Coronary artery (tissue), 2 donors: ENCODE measurements at regions not wholly inside any gene's neighbourhood (a gene's known extent, or its start where the extent isn't known, plus 50 kb on each side); places are given as distances from the start of the nearest gene placed in this dataset.

ENCODE experiments used
- DNase-seq: peaks from one replicate; pipeline ENCODE4 v3.0.0-alpha.2; 2017; ENCODE audit warnings: low spot score
- H3K27ac ChIP-seq, 2 donors: fragments of 200-600 bp; sonication (generic); one replicate each; pipeline ENCODE4 v1.5.1; 2016 to 2019
- H3K4me3 ChIP-seq: fragments of 200-600 bp; sonication (generic); 2 replicates; pipeline ENCODE4 v1.5.1; 2016; ENCODE audit warnings: mild to moderate bottlenecking, moderate library complexity
- TF ChIP-seq, protein P1 (sequence below): fragments of 200-600 bp; sonication (generic); IDR thresholded peaks from one replicate; pipeline ENCODE4 v1.5.1; 2019; ENCODE audit warnings: antibody characterized with exemption

GRCh38 chrX:42686296-42686695, 91.7 kb downstream of the PPP1R2C start:
- TF ChIP-seq, protein P1, sequence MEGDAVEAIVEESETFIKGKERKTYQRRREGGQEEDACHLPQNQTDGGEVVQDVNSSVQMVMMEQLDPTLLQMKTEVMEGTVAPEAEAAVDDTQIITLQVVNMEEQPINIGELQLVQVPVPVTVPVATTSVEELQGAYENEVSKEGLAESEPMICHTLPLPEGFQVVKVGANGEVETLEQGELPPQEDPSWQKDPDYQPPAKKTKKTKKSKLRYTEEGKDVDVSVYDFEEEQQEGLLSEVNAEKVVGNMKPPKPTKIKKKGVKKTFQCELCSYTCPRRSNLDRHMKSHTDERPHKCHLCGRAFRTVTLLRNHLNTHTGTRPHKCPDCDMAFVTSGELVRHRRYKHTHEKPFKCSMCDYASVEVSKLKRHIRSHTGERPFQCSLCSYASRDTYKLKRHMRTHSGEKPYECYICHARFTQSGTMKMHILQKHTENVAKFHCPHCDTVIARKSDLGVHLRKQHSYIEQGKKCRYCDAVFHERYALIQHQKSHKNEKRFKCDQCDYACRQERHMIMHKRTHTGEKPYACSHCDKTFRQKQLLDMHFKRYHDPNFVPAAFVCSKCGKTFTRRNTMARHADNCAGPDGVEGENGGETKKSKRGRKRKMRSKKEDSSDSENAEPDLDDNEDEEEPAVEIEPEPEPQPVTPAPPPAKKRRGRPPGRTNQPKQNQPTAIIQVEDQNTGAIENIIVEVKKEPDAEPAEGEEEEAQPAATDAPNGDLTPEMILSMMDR: no peak
- H3K27ac ChIP-seq: no peak overlapping the region

DNA sequence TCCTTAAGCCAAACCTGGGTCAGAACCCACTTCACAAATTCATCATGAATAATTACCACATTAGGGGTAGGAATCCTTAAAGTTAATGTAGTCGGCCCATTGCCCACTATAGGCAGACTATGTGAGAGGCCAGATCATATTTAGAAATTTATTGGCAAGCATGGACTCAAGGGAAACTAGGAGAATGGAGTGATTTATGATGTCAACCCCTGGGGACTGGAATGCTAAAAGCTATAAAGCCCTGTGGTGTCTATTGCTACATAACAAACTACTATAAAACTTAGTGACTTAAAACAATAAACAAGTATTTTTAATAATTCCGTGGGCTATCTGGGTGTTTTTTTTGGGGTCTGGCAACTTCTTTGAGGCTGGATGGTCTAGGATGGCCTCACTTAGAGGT, 93.9 kb downstream of the PPP1R2C start:
- no peak for DNase-seq
- H3K4me3 ChIP-seq: no peak overlapping the region
- H3K27ac ChIP-seq: no peak overlapping the region
- TF ChIP-seq, protein P1: no peak

More at GRCh38 chrX:42686296-42686695, 91.7 kb downstream of the PPP1R2C start:
- no peak overlapping the region for H3K4me3 ChIP-seq
- no peak for DNase-seq

- Histone ChIP-seq H3K4me3 (no peak overlapping the region), H3K27ac (no peak overlapping the region)
- DNase-seq: no peak
- TF ChIP-seq, protein P1: no peak
Observed at GRCh38 chrX:42680666-42681065, 97.3 kb downstream of the PPP1R2C start.

DNA sequence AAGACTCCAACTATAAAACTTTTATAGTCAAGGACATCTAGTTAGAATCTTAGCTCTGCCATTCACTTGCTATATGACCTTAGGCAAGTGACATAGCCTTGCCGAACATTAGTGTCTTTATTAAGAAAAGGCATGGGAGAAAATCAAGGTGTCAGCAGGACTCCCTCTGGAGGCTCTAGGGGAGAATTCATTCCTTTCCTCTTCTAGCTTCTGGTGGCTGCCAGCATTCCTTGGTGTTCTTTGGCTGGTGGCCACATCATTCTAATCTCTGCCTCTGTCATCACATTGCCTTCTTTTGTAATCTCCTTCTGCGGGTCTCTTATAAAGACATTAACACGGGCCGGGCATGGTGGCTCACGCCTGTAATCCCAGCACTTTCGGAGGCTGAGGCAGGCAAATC, 99.8 kb downstream of the PPP1R2C start:
- TF ChIP-seq, protein P1: no peak
- no peak overlapping the region for H3K4me3 ChIP-seq
- no peak for DNase-seq
- no peak overlapping the region for H3K27ac ChIP-seq

DNA sequence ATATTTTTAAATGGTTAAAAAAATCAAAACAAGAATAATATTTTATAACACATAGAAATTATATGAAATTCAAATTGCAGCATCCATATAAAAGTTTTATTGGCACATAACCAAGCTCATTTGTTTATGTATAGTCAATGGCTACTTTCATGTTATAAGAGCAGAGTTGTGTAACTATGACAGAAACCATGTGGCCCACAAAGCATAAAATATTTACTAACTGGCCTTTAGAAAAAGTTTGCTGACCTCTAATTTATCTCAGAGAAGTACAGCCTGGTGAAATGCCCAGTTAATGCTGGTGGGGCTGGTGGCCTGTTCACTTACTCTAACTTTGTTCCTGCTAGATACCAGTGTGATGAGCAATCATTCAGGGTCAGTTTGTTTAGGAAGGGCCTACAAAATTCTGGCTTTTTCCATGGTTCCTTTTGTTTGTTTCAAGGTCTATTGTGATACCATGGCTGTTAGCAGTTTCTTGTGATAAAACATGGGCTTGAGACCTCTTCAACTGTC, 104.6 kb downstream of the PPP1R2C start:
- no peak for DNase-seq
- TF ChIP-seq, protein P1: no peak
- H3K27ac ChIP-seq: no peak overlapping the region
- H3K4me3 ChIP-seq: no peak overlapping the region

DNA sequence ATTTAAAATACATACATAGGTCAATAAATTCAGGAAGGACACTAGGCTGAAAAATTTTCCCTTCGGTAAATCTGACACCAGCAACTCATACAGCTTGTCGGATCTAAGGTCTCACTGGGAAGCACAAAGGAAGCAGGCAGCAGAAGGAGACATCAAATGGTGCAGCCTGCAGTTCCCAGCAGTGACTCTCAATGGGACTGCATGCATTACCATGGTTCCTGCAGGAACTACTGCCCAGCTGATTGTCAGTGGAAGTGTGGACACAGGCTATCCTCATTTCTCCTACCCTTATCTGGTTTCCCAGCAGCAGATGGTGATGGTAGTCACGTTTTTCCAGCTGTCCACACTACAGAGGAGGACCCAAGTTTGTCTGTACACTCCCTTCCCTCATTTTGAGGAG, 113.3 kb downstream of the PPP1R2C start:
- H3K4me3 ChIP-seq: no peak overlapping the region
- DNase-seq: no peak
- H3K27ac ChIP-seq: no peak overlapping the region
- TF ChIP-seq, protein P1: no peak

DNA sequence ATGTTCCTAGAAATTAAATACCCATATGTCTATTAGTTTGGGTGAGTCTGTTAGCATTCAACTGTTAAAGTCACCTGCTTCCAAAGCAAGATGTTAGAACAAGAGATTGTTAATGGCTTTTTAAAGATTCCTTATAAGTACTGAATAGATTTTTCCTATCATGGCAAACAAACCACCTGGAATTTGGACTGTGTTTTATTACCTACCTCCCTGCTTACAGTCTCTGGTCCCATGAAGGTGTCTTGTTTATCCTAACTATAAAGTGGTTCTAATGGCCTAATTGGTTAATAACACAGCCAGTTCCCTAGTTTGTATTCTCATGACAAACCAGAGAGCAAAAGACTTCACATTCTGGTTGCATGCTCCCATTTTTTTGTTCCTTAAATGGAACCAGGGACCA, 149.5 kb downstream of the PPP1R2C start:
- no peak overlapping the region for H3K4me3 ChIP-seq
- DNase-seq: no peak
- H3K27ac ChIP-seq: no peak overlapping the region
- TF ChIP-seq, protein P1: no peak
